ENCODE measurements at regions not wholly inside any gene's neighbourhood (a gene's known extent, or its start where the extent isn't known, plus 50 kb on each side); places are given as distances from the start of the nearest gene placed in this dataset.
"Not testable (repeated sequence)": the region's sequence is repeated elsewhere in the genome, so short reads cannot be mapped to it uniquely, and the experiment has no call there.

GRCh38 chr7:81293806-81294205 lies 375.0 kb upstream of the SEMA3C start:
- Histone ChIP-seq H3K4me1 (peaks cover 0 to under 1% of the 10 kb centered on the region in 2 donors), H3K27me3 (no peaks in the 10 kb centered on the region), H3K9me3 (no peaks in the 10 kb centered on the region), H3K36me3 (no peaks in the 10 kb centered on the region), H3K27ac (no peak overlapping the region), H3K4me3 (replicated peaks in 1 of 3) (no peak overlapping the region)
- WGBS, 2 donors, result 100% methylated on average over 1 of the region's 1 CpG
- no peak for TF ChIP-seq CTCF (IDR thresholded peaks at IDR 0.05)
- TF ChIP-seq POLR2A (IDR thresholded peaks at IDR 0.05), result no peak
- intact Hi-C loops (cut with DNase I), result no loop called here
- no peak for DNase-seq

DNA sequence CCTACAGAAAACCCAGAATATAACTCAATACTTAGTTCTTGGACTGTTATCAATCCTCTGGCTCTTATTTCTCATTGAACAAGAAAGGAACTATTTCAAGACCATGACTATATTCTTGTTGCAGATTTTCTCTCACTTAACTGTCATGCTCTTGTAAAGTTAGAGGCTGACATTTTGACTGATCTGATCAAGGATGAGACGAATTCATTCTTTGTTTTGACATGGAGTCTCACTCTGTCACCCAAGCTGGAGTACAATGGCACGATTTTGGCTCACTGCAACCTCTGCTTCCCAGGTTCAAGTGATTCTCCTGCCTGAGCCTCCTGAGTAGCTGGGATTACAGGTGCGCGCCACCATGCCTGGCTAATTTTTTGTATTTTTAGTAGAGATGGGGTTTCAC lies 367.9 kb upstream of the SEMA3C start:
- DNase-seq; H3K4me1 ChIP-seq; H3K9me3 ChIP-seq; H3K27me3 ChIP-seq; H3K27ac ChIP-seq; intact Hi-C loops (cut with DNase I); H3K36me3 ChIP-seq; H3K4me3 ChIP-seq (replicated peaks in 1 of 3): not testable (repeated sequence)
- 89 to 90% methylated on average over 4 of the region's 4 CpGs for WGBS, 2 donors

DNA sequence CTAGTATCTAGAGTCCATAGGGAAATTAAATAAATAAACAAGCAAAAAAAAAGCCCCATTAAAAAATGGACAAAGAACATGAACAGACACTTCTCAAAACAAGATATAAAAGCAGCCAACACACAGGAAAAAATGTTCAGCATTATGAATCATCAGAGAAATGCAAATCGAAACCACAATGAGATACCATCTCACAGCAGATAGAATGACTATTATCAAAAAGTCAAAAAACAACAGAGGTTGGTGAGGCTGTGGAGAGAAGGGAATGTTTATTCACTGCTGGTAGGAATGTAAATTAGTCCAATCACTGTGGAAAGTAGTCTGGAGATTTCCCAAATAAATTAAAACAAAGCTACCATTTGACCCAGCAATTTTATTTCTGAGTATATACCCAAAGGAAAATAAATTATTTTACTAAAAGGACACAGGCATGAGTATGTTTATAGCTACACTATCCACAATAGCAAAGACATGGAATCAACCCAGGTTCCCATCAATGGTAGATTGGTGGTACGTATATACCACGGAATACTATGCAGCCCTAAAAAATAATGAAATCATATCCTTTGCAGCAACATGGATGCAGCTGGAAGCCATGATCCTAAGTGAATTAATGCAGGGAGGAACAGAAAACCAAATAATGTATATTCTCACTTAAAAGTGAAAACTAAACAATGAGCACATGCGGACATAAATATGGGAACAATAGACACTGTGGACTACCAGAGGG lies 366.5 kb upstream of the SEMA3C start:
- intact Hi-C loops (cut with DNase I), result no loop called here
- no peaks in the 10 kb centered on the region for H3K4me1 ChIP-seq
- no peaks in the 10 kb centered on the region for H3K36me3 ChIP-seq
- H3K27me3 ChIP-seq, result no peaks in the 10 kb centered on the region
- H3K9me3 ChIP-seq, result no peaks in the 10 kb centered on the region
- DNase-seq, result no peak
- TF ChIP-seq CTCF (IDR thresholded peaks at IDR 0.05), result no peak
- no peak for TF ChIP-seq POLR2A (IDR thresholded peaks at IDR 0.05)
- H3K4me3 ChIP-seq (replicated peaks in 1 of 3), result no peak overlapping the region
- no peak overlapping the region for H3K27ac ChIP-seq
- WGBS, 2 donors, result 92 to 94% methylated on average over 4 of the region's 4 CpGs

- DNase-seq, result no peak
- Histone ChIP-seq H3K27me3 (no peaks in the 10 kb centered on the region), H3K9me3 (no peaks in the 10 kb centered on the region), H3K4me3 (replicated peaks in 1 of 3) (no peak overlapping the region), H3K4me1 (no peaks in the 10 kb centered on the region), H3K27ac (no peak overlapping the region), H3K36me3 (no peaks in the 10 kb centered on the region)
- TF ChIP-seq CTCF (IDR thresholded peaks at IDR 0.05) (no peak), POLR2A (IDR thresholded peaks at IDR 0.05) (no peak)
- intact Hi-C loops (cut with DNase I), result no loop called here
- 91 to 96% methylated on average over 1 of the region's 1 CpG for WGBS, 2 donors
Observed at GRCh38 chr7:81284576-81284975, 365.7 kb upstream of the SEMA3C start.

DNA sequence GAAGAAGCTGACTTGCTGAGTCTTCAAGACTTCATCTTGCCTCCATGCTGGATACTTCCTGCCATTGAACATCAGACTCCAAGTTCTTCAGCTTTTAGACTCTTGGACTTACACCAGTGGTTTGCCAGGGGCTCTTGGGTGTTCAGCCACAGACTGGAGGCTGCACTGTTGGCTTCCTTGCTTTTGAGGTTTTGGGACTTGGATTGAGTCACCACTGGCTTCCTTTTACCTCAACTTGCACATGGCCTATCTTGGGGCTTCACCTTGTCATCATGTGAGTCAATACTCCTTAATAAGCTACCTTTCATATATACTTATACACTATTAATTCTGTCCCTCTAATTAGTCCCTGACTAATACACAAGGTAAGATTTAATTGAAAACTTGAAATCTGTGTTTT lies 361.7 kb upstream of the SEMA3C start:
- H3K27ac ChIP-seq, result no peak overlapping the region
- H3K27me3 ChIP-seq, result no peaks in the 10 kb centered on the region
- DNase-seq, result no peak
- H3K9me3 ChIP-seq, result no peaks in the 10 kb centered on the region
- intact Hi-C loops (cut with DNase I), result no loop called here
- H3K4me3 ChIP-seq (replicated peaks in 1 of 3), result no peak overlapping the region
- no peaks in the 10 kb centered on the region for H3K4me1 ChIP-seq
- no peaks in the 10 kb centered on the region for H3K36me3 ChIP-seq
- no peak for TF ChIP-seq POLR2A (IDR thresholded peaks at IDR 0.05)
- TF ChIP-seq CTCF (IDR thresholded peaks at IDR 0.05), result no peak

All from thyroid gland (tissue), 4 donors.